Naive thymus-derived CD4-positive, alpha-beta T cell (primary cell): ENCODE measurements at regions not wholly inside any gene's neighbourhood (a gene's known extent, or its start where the extent isn't known, plus 50 kb on each side); places are given as distances from the start of the nearest gene placed in this dataset.
A peak's percentile ranks its signal among the peaks of the same experiment; 100 is the strongest.
"Not testable (repeated sequence)": the region's sequence is repeated elsewhere in the genome, so short reads cannot be mapped to it uniquely, and the experiment has no call there.

ENCODE experiments used
- ATAC-seq: fragments of 150-1000 bp; cut with Tn5 transposase; 2 replicates; pipeline ENCODE4 v1.10.0; 2021; ENCODE audit warnings: mild to moderate bottlenecking, moderate library complexity
- CTCF ChIA-PET: fragments of 350-600 bp; sonication (Branson Sonifier 250); formaldehyde crosslinking; loops from one replicate; lab custom pipeline; 2021; ENCODE audit warnings: antibody characterized with exemption; lab: Charles Lee
- POLR2A ChIA-PET: fragments of 350-600 bp; sonication (Branson Sonifier 250); formaldehyde crosslinking; loops from one replicate; lab custom pipeline; 2021; ENCODE audit warnings: antibody characterized with exemption, inconsistent platforms; lab: Charles Lee
- DNase-seq, 9 donors: peaks; one replicate each; pipeline versions ENCODE4 v3.0.0 to v3.0.0-alpha.2; 2020 to 2022; ENCODE audit warnings: mixed read lengths in 1 of 9
- H3K27ac ChIP-seq: one replicate; pipeline ENCODE4 v1.7.0; 2013; ENCODE audit warnings: mild to moderate bottlenecking, low read depth, low read length, moderate library complexity
- H3K27me3 ChIP-seq, 2 donors: one replicate each; pipeline ENCODE4 v1.7.0; 2013; ENCODE audit warnings: low read length in 2 of 2, mild to moderate bottlenecking in 2 of 2, moderate library complexity in 2 of 2; ENCODE audit not compliant: control insufficient read depth in 2 of 2, insufficient read depth in 2 of 2
- H3K36me3 ChIP-seq, 3 experiments: 1 replicate in 2 of 3; 2 replicates in 1 of 3; pipeline ENCODE4 v1.7.0; 2013; ENCODE audit warnings: low read length in 3 of 3, mild to moderate bottlenecking in 3 of 3, moderate library complexity in 1 of 3; ENCODE audit not compliant: insufficient read depth in 3 of 3, control insufficient read depth in 2 of 3
- H3K4me1 ChIP-seq, 2 donors: one replicate each; pipeline ENCODE4 v1.7.0; 2013; ENCODE audit warnings: low read length in 2 of 2, mild to moderate bottlenecking in 2 of 2, moderate library complexity in 1 of 2; ENCODE audit not compliant: control insufficient read depth in 2 of 2, insufficient read depth in 2 of 2
- H3K4me3 ChIP-seq: 2 replicates; pipeline ENCODE4 v1.7.0; 2013; ENCODE audit warnings: mild to moderate bottlenecking, low read length
- H3K9me3 ChIP-seq, 3 experiments: 1 replicate in 2 of 3; 2 replicates in 1 of 3; pipeline ENCODE4 v1.7.0; 2013; ENCODE audit warnings: low read length in 3 of 3; ENCODE audit not compliant: control insufficient read depth in 2 of 3
- H3K27ac Mint-ChIP-seq, 9 donors: one replicate each; pipeline ENCODE4 v1.8.0; 2020 to 2022; ENCODE audit warnings: mixed read lengths in 9 of 9, mild to moderate bottlenecking in 8 of 9, moderate library complexity in 5 of 9, inconsistent platforms in 2 of 9
- H3K27me3 Mint-ChIP-seq, 5 donors: one replicate each; pipeline ENCODE4 v1.8.0; 2021 to 2022; ENCODE audit warnings: mixed read lengths in 5 of 5, mild to moderate bottlenecking in 1 of 5
- H3K36me3 Mint-ChIP-seq, 5 donors: one replicate each; pipeline ENCODE4 v1.8.0; 2020 to 2022; ENCODE audit warnings: mixed read lengths in 5 of 5, mild to moderate bottlenecking in 3 of 5, inconsistent platforms in 1 of 5
- H3K4me1 Mint-ChIP-seq, 7 donors: one replicate each; pipeline ENCODE4 v1.8.0; 2020 to 2022; ENCODE audit warnings: mixed read lengths in 7 of 7, mild to moderate bottlenecking in 3 of 7, inconsistent platforms in 1 of 7
- H3K4me3 Mint-ChIP-seq, 10 donors: one replicate each; pipeline ENCODE4 v1.8.0; 2020 to 2022; ENCODE audit warnings: mild to moderate bottlenecking in 10 of 10, mixed read lengths in 10 of 10, moderate library complexity in 6 of 10, inconsistent platforms in 2 of 10
- H3K9me3 Mint-ChIP-seq, 11 donors: one replicate each; pipeline ENCODE4 v1.8.0; 2020 to 2022; ENCODE audit warnings: mixed read lengths in 11 of 11, mild to moderate bottlenecking in 4 of 11, inconsistent platforms in 1 of 11, moderate library complexity in 1 of 11
- intact Hi-C, 2 donors: fragments of 100-400 bp; cut with micrococcal nuclease; formaldehyde crosslinking; loops; one replicate each; pipeline ENCODE4 v1.15.1; 2023

GRCh38 chr14:105723776-105724175 lies 197.4 kb downstream of the TMEM121 start:
- H3K36me3 ChIP-seq, H3K27ac Mint-ChIP-seq, H3K27me3 ChIP-seq, ATAC-seq, CTCF ChIA-PET, DNase-seq, POLR2A ChIA-PET, H3K36me3 Mint-ChIP-seq, H3K27ac ChIP-seq, H3K4me1 Mint-ChIP-seq, H3K4me3 ChIP-seq, intact Hi-C loops, H3K9me3 ChIP-seq, H3K4me1 ChIP-seq, H3K27me3 Mint-ChIP-seq, H3K4me3 Mint-ChIP-seq: not testable (repeated sequence)
- H3K9me3 Mint-ChIP-seq, result peaks cover 0 to 30% (median 17%) of the 10 kb centered on the region in 11 donors

- H3K4me3 Mint-ChIP-seq, H3K27me3 ChIP-seq, DNase-seq, H3K36me3 ChIP-seq, H3K4me1 ChIP-seq, H3K36me3 Mint-ChIP-seq, H3K4me3 ChIP-seq, POLR2A ChIA-PET, H3K9me3 ChIP-seq, intact Hi-C loops, H3K27ac Mint-ChIP-seq, H3K4me1 Mint-ChIP-seq, ATAC-seq, CTCF ChIA-PET, H3K27ac ChIP-seq: not testable (repeated sequence)
- Mint-ChIP-seq H3K27me3 (peaks cover 9 to 21% (median 16%) of the 10 kb centered on the region in 5 donors), H3K9me3 (peaks cover 0 to 29% (median 14%) of the 10 kb centered on the region in 11 donors)
These were observed 203.5 kb downstream of the TMEM121 start for GRCh38 chr14:105729825-105730368.

- ATAC-seq, H3K4me3 ChIP-seq, DNase-seq, intact Hi-C loops, H3K27ac Mint-ChIP-seq, CTCF ChIA-PET, H3K36me3 Mint-ChIP-seq, POLR2A ChIA-PET, H3K4me1 Mint-ChIP-seq, H3K27ac ChIP-seq, H3K4me1 ChIP-seq, H3K36me3 ChIP-seq, H3K27me3 ChIP-seq, H3K4me3 Mint-ChIP-seq, H3K9me3 ChIP-seq: not testable (repeated sequence)
- H3K27me3 Mint-ChIP-seq, result peaks cover 9 to 21% (median 16%) of the 10 kb centered on the region in 5 donors
- H3K9me3 Mint-ChIP-seq, result peaks cover 0 to 25% (median 12%) of the 10 kb centered on the region in 11 donors
These were observed 204.3 kb downstream of the TMEM121 start for GRCh38 chr14:105730731-105731130.

GRCh38 chr14:105731221-105731985 lies 205.0 kb downstream of the TMEM121 start:
- Mint-ChIP-seq H3K27me3 (peaks cover 9 to 21% (median 16%) of the 10 kb centered on the region in 5 donors), H3K9me3 (peaks cover 0 to 24% (median 12%) of the 10 kb centered on the region in 11 donors)
- CTCF ChIA-PET, POLR2A ChIA-PET, H3K4me3 Mint-ChIP-seq, H3K4me1 ChIP-seq, H3K36me3 Mint-ChIP-seq, intact Hi-C loops, H3K27ac Mint-ChIP-seq, H3K27me3 ChIP-seq, DNase-seq, H3K9me3 ChIP-seq, H3K4me1 Mint-ChIP-seq, H3K36me3 ChIP-seq, H3K4me3 ChIP-seq, H3K27ac ChIP-seq: not testable (repeated sequence)
- peak; percentile 20 for ATAC-seq

- no peak overlapping the region for H3K4me3 Mint-ChIP-seq
- intact Hi-C loops, result no loop called here
- H3K27me3 ChIP-seq, result no peaks in the 10 kb centered on the region
- H3K4me1 ChIP-seq, result no peaks in the 10 kb centered on the region
- H3K27me3 Mint-ChIP-seq, result peaks cover 9 to 21% (median 16%) of the 10 kb centered on the region in 5 donors
- peaks cover 0 to 11% (median 6%) of the 10 kb centered on the region in 11 donors for H3K9me3 Mint-ChIP-seq
- H3K27ac Mint-ChIP-seq, result no peak overlapping the region
- ChIA-PET POLR2A (no interaction called here), CTCF (no interaction called here)
- DNase-seq (peak in 1 of 9 donors; percentile 20), ATAC-seq (peak; percentile 27)
- H3K4me3 ChIP-seq, result no peak overlapping the region
- no peaks in the 10 kb centered on the region for H3K4me1 Mint-ChIP-seq
- H3K36me3 Mint-ChIP-seq, result no peaks in the 10 kb centered on the region
- no peaks in the 10 kb centered on the region for H3K36me3 ChIP-seq
- H3K27ac ChIP-seq, result no peak overlapping the region
- H3K9me3 ChIP-seq, result no peaks in the 10 kb centered on the region
These were observed 207.0 kb downstream of the TMEM121 start for GRCh38 chr14:105733081-105734065.

- CTCF ChIA-PET, H3K4me3 Mint-ChIP-seq, H3K36me3 ChIP-seq, H3K4me1 Mint-ChIP-seq, H3K9me3 Mint-ChIP-seq, H3K36me3 Mint-ChIP-seq, H3K27ac ChIP-seq, H3K27ac Mint-ChIP-seq, ATAC-seq, H3K4me1 ChIP-seq, POLR2A ChIA-PET, H3K27me3 ChIP-seq, intact Hi-C loops, DNase-seq, H3K9me3 ChIP-seq, H3K4me3 ChIP-seq: not testable (repeated sequence)
- H3K27me3 Mint-ChIP-seq, result peaks cover 5 to 14% (median 12%) of the 10 kb centered on the region in 5 donors
These were observed 207.9 kb downstream of the TMEM121 start for GRCh38 chr14:105734241-105734640.
